Breast epithelium (tissue), 4 donors: ENCODE measurements at regions not wholly inside any gene's neighbourhood (a gene's known extent, or its start where the extent isn't known, plus 50 kb on each side); places are given as distances from the start of the nearest gene placed in this dataset.

Experiments used
- DNase-seq, 2 donors: peaks; one replicate each; pipeline ENCODE4 v3.0.0-alpha.2; 2019; ENCODE audit warnings: low spot score in 2 of 2
- H3K27ac ChIP-seq, 2 donors: fragments of 200-600 bp; sonication (generic) in 1 of 2; one replicate each; pipeline ENCODE4 v1.5.1; 2016 to 2019; ENCODE audit warnings: mild to moderate bottlenecking in 1 of 2
- H3K27me3 ChIP-seq, 2 donors: fragments of 200-600 bp; sonication (generic) in 1 of 2; one replicate each; pipeline versions ENCODE4 v1.5.1 to v1.6.0; 2017 to 2019; ENCODE audit warnings: control low read depth in 1 of 2, mild to moderate bottlenecking in 1 of 2
- H3K36me3 ChIP-seq: fragments of 200-600 bp; one replicate; pipeline ENCODE4 v1.5.1; 2019
- H3K4me1 ChIP-seq, 2 donors: fragments of 200-600 bp; sonication (generic); one replicate each; pipeline ENCODE4 v1.5.1; 2016 to 2019; ENCODE audit warnings: control low read depth in 1 of 2
- H3K4me3 ChIP-seq, 3 donors: fragments of 200-600 bp; sonication (generic); 1 replicate in 2 of 3; 2 replicates in 1 of 3; pipeline ENCODE4 v1.5.1; 2016 to 2019; ENCODE audit warnings: mild to moderate bottlenecking in 3 of 3, moderate library complexity in 2 of 3
- H3K9me3 ChIP-seq, 2 donors: fragments of 200-600 bp; sonication (generic) in 1 of 2; one replicate each; pipeline ENCODE4 v1.5.1; 2016 to 2019; ENCODE audit warnings: control low read depth in 1 of 2
- POLR2A ChIP-seq: fragments of 450-650 bp; IDR thresholded peaks from one replicate; pipeline ENCODE4 v1.6.1; 2016; ENCODE audit warnings: antibody characterized with exemption, mild to moderate bottlenecking, moderate library complexity
- POLR2AphosphoS5 ChIP-seq, 3 donors: sonication (generic); formaldehyde crosslinking; IDR thresholded peaks; one replicate each; pipeline ENCODE4 v1.6.1; 2017; ENCODE audit warnings: antibody characterized with exemption in 3 of 3
- intact Hi-C: fragments of 100-400 bp; cut with DNase I; formaldehyde crosslinking; loops from one replicate; pipeline ENCODE4 v1.15.1; 2023; ENCODE audit warnings: low total_unique reads
- TF ChIP-seq, protein P1 (sequence below), 3 donors: fragments of 450-650 bp; IDR thresholded peaks; one replicate each; pipeline ENCODE4 v1.5.1; 2016 to 2017; ENCODE audit warnings: antibody characterized with exemption in 3 of 3, mild to moderate bottlenecking in 3 of 3, moderate library complexity in 3 of 3

DNA sequence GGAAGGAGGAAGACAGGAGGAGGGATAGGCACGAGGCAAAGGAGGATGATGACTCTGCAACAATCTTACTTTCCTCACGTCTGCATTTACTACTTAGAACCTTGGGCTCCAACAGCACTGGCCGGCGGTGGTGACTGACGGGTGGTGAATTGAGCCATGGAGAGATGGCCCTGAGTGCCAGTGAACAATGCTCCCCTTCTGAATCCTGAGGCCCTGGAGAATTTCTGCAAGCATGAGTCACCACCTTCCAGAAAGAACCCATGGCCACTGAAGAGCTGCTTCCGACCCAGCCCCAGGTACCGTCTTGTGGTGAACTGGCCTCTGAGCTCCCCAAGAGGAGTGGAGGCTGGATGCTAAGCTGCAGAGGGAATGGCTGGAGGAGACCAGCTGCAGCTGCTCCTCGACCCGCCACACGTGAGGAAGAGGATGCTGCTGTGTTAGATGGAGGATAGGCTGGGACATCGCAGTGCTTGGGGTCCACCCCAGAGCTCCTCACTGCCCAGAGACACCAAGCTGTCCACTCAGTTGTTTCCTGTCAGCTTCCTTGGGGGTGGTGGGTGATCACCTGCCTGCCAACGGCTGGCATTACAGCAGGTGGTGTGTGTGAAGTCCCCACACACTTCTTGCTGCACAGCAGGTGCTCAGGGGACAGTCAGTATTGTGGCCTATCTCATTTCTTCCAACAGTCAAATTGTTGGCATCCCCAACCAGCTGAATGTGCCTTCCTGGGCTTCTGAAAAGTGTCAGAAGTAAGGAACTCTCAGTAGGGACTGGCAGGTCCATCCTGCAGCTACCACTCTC is 186.5 kb upstream of the ID2 start:
- H3K27ac ChIP-seq: no peak overlapping the region
- intact Hi-C loops: no loop called here
- TF ChIP-seq POLR2A (no peak), POLR2AphosphoS5 (IDR thresholded peaks at IDR 0.05) (no peak)
- TF ChIP-seq, protein P1, sequence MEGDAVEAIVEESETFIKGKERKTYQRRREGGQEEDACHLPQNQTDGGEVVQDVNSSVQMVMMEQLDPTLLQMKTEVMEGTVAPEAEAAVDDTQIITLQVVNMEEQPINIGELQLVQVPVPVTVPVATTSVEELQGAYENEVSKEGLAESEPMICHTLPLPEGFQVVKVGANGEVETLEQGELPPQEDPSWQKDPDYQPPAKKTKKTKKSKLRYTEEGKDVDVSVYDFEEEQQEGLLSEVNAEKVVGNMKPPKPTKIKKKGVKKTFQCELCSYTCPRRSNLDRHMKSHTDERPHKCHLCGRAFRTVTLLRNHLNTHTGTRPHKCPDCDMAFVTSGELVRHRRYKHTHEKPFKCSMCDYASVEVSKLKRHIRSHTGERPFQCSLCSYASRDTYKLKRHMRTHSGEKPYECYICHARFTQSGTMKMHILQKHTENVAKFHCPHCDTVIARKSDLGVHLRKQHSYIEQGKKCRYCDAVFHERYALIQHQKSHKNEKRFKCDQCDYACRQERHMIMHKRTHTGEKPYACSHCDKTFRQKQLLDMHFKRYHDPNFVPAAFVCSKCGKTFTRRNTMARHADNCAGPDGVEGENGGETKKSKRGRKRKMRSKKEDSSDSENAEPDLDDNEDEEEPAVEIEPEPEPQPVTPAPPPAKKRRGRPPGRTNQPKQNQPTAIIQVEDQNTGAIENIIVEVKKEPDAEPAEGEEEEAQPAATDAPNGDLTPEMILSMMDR (IDR thresholded peaks at IDR 0.05): no peak

DNA sequence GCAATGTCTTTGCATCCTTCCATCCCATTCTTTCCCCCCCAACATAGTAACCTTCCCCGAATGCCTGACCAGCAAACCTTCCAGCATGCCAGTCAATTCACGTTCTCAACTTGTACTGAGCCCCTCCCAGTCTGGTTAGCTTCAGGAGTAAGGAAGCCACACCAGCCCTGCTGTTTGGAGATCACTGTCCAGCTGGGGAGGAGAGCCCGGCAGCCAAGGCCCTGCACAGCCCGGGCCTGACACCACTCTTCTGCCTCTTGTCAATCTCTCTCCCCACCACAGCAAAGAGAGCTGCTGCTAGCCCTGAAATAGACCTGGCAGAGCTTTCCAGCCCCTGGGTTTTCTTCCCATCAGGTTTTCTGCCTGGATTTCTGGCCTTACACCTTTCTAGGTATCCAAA is 185.8 kb upstream of the ID2 start:
- no peak for DNase-seq
- intact Hi-C loops: no loop called here
- TF ChIP-seq POLR2A: no peak
- TF ChIP-seq, protein P1 (IDR thresholded peaks at IDR 0.05): no peak
- no peak for TF ChIP-seq POLR2AphosphoS5 (IDR thresholded peaks at IDR 0.05)
- Histone ChIP-seq H3K9me3 (no peaks in the 10 kb centered on the region), H3K27ac (no peak overlapping the region), H3K36me3 (no peaks in the 10 kb centered on the region), H3K27me3 (no peaks in the 10 kb centered on the region), H3K4me3 (no peak overlapping the region), H3K4me1 (peaks cover 0 to 7% of the 10 kb centered on the region in 2 donors)

More for the DNA sequence above, 186.5 kb upstream of the ID2 start:
- no peaks in the 10 kb centered on the region for H3K36me3 ChIP-seq
- H3K27me3 ChIP-seq: no peaks in the 10 kb centered on the region
- no peaks in the 10 kb centered on the region for H3K9me3 ChIP-seq
- peaks cover 0 to 7% of the 10 kb centered on the region in 2 donors for H3K4me1 ChIP-seq
- DNase-seq: no peak
- H3K4me3 ChIP-seq: no peak overlapping the region

DNA sequence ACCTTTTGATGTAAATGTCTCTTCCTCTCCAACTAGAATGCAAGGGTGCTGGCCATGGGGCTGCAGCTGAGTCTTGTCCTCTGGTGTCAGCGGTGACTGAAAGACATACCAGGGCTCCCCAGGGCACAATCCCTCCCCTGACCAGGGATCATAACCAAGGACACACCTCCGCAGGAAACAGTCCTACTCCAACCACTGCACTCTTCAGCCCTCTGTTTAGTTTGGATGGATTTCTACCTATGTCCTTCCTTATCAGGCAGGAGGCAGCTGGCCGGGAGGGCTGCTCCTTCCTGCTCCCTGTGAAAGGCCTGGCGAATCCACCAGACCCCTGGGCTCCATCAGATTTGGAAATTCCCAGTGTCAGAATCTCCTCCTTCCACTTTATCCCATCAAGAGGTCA is 185.2 kb upstream of the ID2 start:
- no peaks in the 10 kb centered on the region for H3K36me3 ChIP-seq
- peaks cover 0 to 7% of the 10 kb centered on the region in 2 donors for H3K4me1 ChIP-seq
- no peaks in the 10 kb centered on the region for H3K27me3 ChIP-seq
- DNase-seq: no peak
- no peak overlapping the region for H3K4me3 ChIP-seq
- intact Hi-C loops: no loop called here
- TF ChIP-seq, protein P1 (IDR thresholded peaks at IDR 0.05): no peak
- TF ChIP-seq POLR2AphosphoS5 (IDR thresholded peaks at IDR 0.05) (no peak), POLR2A (no peak)
- H3K9me3 ChIP-seq: no peaks in the 10 kb centered on the region
- H3K27ac ChIP-seq: no peak overlapping the region

DNA sequence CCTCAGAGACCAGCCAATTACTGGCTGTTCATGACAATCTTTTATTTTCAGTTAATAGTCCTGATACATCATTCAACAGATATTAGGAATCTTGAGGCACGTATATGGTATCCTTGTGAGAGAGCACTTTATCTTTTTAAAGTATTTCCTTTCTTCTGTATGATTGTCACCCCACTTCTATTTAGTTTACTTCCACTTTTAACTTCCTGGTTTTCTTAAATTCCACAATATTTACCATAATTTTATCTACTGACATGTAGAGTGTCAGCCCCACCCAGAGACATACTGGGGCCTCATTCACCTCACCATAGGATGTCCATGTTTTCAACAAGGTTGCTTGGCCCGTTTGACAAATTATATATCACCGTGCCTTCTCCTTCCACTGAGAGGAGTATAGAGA is 182.9 kb upstream of the ID2 start:
- Histone ChIP-seq H3K4me3 (no peak overlapping the region), H3K27me3 (no peaks in the 10 kb centered on the region), H3K4me1 (no peaks in the 10 kb centered on the region), H3K27ac (no peak overlapping the region), H3K36me3 (no peaks in the 10 kb centered on the region), H3K9me3 (no peaks in the 10 kb centered on the region)
- no peak for DNase-seq
- intact Hi-C loops: loop anchor here (1.0 kb wide), 1 partner anchor 27 kb away; no protein-coding TSS in a partner anchor
- TF ChIP-seq, protein P1 (IDR thresholded peaks at IDR 0.05): no peak
- TF ChIP-seq POLR2A (no peak), POLR2AphosphoS5 (IDR thresholded peaks at IDR 0.05) (no peak)
